GM20000 (cell line): ENCODE measurements at regions not wholly inside any gene's neighbourhood (a gene's known extent, or its start where the extent isn't known, plus 50 kb on each side); places are given as distances from the start of the nearest gene placed in this dataset.

Experiments used
- DNase-seq: peaks from one replicate; pipeline ENCODE4 v3.0.0; 2012; ENCODE audit warnings: low spot score
- CTCF ChIP-seq: IDR thresholded peaks from 2 replicates; pipeline ENCODE4 v1.5.1; 2012; ENCODE audit warnings: mild to moderate bottlenecking, control low read depth; ENCODE audit errors: extremely low read depth, missing control alignments

GRCh38 chr2:185063761-185064160, 465.4 kb downstream of the ZNF804A start:
- no peak for TF ChIP-seq CTCF
- no peak for DNase-seq

GRCh38 chr2:185066128-185066527, 467.8 kb downstream of the ZNF804A start:
- DNase-seq, result no peak
- TF ChIP-seq CTCF, result no peak

- TF ChIP-seq CTCF, result no peak
- DNase-seq, result no peak
These were observed 470.8 kb downstream of the ZNF804A start for GRCh38 chr2:185069107-185069506.

GRCh38 chr2:185074156-185074555, 475.8 kb downstream of the ZNF804A start:
- no peak for DNase-seq
- no peak for TF ChIP-seq CTCF

GRCh38 chr2:185082749-185083148, 484.4 kb downstream of the ZNF804A start:
- TF ChIP-seq CTCF, result no peak

GRCh38 chr2:185108588-185108987, 510.3 kb downstream of the ZNF804A start:
- no peak for DNase-seq
- no peak for TF ChIP-seq CTCF

More at GRCh38 chr2:185082749-185083148, 484.4 kb downstream of the ZNF804A start:
- DNase-seq, result no peak

- TF ChIP-seq CTCF, result no peak
- no peak for DNase-seq
These were observed 529.1 kb downstream of the ZNF804A start for GRCh38 chr2:185127412-185127811.
